ENCODE measurements at regions not wholly inside any gene's neighbourhood (a gene's known extent, or its start where the extent isn't known, plus 50 kb on each side); places are given as distances from the start of the nearest gene placed in this dataset.
A peak's percentile ranks its signal among the peaks of the same experiment; 100 is the strongest.

DNA sequence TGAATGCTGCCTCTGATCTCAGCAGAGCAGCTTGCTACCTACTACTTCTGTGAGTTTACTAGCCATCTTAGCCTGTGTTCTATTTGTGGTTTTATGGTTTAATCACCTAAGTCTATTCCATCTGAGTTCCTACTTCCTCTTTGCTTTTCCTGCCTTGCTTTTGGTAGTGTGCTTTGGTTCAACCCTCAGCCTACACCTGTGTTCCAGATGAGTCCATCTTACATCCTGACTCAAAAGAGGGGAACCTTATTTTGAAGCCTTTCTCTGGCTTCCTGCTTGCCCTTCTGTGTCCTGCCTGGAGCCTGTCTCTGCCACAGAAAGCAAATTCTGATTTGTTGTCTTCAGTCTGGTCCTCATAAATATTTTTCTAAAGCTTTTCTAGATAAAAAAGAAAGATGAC lies 530.3 kb upstream of the MEX3C start (continued):
- TF ChIP-seq, protein P1, sequence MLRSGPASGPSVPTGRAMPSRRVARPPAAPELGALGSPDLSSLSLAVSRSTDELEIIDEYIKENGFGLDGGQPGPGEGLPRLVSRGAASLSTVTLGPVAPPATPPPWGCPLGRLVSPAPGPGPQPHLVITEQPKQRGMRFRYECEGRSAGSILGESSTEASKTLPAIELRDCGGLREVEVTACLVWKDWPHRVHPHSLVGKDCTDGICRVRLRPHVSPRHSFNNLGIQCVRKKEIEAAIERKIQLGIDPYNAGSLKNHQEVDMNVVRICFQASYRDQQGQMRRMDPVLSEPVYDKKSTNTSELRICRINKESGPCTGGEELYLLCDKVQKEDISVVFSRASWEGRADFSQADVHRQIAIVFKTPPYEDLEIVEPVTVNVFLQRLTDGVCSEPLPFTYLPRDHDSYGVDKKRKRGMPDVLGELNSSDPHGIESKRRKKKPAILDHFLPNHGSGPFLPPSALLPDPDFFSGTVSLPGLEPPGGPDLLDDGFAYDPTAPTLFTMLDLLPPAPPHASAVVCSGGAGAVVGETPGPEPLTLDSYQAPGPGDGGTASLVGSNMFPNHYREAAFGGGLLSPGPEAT (IDR thresholded peaks at IDR 0.05; ENCODE audit: low read depth), result peak; percentile 44; the same call in 1 of the 2 replicates
- TF ChIP-seq YBX1 (IDR thresholded peaks at IDR 0.05) (no peak), CEBPB (IDR thresholded peaks at IDR 0.05; ENCODE audit: borderline replicate concordance in 1 of 2, low read depth in 2 of 2, low read length in 2 of 2) (no peak), SREBF1 (IDR thresholded peaks at IDR 0.05; ENCODE audit: low read length) (no peak), JUNB (IDR thresholded peaks at IDR 0.05) (no peak), CHD1 (IDR thresholded peaks at IDR 0.05; ENCODE audit: low read depth, low read length) (no peak), TCF12 (IDR thresholded peaks at IDR 0.05; ENCODE audit: low read depth, low read length) (peak; percentile 52; the same call in 1 of the 2 replicates), IRF4 (IDR thresholded peaks at IDR 0.05; ENCODE audit: low read depth, low read length) (peak; percentile 43; the same call in 1 of the 2 replicates), SRF (IDR thresholded peaks at IDR 0.05; ENCODE audit: low read depth in 2 of 2, low read length in 2 of 2) (peak in 1 of 2 experiments; percentile 54; a peak in 1 of 4 replicates), DPF2 (IDR thresholded peaks at IDR 0.05) (peak; percentile 72), MTA2 (IDR thresholded peaks at IDR 0.05; ENCODE audit: low read depth) (peak; percentile 50; the same call in 1 of the 2 replicates), BCL11A (IDR thresholded peaks at IDR 0.05; ENCODE audit: low read depth, low read length) (peak; percentile 21; the same call in 1 of the 2 replicates), POLR2A (IDR thresholded peaks at IDR 0.05; ENCODE audit: low read depth, low read length) (no peak), BHLHE40 (IDR thresholded peaks at IDR 0.05; ENCODE audit: borderline replicate concordance in 1 of 2, low read depth in 2 of 2, low read length in 1 of 2) (peak in 1 of 2 experiments; percentile 36; a peak in 1 of 4 replicates), STAT3 (IDR thresholded peaks at IDR 0.05; ENCODE audit: low read depth, low read length) (no peak), MEF2A (IDR thresholded peaks at IDR 0.05; ENCODE audit: insufficient read depth, low read depth, low read length) (peak; percentile 49; the same call in 1 of the 2 replicates), PAX5 (IDR thresholded peaks at IDR 0.05; ENCODE audit: borderline replicate concordance, low read depth, low read length) (peak; percentile 49; the same call in 1 of the 2 replicates), POU2F2 (IDR thresholded peaks at IDR 0.05; ENCODE audit: borderline replicate concordance, low read depth, low read length) (no peak)
- TF ChIP-seq, protein P2, sequence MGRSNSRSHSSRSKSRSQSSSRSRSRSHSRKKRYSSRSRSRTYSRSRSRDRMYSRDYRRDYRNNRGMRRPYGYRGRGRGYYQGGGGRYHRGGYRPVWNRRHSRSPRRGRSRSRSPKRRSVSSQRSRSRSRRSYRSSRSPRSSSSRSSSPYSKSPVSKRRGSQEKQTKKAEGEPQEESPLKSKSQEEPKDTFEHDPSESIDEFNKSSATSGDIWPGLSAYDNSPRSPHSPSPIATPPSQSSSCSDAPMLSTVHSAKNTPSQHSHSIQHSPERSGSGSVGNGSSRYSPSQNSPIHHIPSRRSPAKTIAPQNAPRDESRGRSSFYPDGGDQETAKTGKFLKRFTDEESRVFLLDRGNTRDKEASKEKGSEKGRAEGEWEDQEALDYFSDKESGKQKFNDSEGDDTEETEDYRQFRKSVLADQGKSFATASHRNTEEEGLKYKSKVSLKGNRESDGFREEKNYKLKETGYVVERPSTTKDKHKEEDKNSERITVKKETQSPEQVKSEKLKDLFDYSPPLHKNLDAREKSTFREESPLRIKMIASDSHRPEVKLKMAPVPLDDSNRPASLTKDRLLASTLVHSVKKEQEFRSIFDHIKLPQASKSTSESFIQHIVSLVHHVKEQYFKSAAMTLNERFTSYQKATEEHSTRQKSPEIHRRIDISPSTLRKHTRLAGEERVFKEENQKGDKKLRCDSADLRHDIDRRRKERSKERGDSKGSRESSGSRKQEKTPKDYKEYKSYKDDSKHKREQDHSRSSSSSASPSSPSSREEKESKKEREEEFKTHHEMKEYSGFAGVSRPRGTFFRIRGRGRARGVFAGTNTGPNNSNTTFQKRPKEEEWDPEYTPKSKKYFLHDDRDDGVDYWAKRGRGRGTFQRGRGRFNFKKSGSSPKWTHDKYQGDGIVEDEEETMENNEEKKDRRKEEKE (IDR thresholded peaks at IDR 0.05), result no peak
- TF ChIP-seq, protein P3, sequence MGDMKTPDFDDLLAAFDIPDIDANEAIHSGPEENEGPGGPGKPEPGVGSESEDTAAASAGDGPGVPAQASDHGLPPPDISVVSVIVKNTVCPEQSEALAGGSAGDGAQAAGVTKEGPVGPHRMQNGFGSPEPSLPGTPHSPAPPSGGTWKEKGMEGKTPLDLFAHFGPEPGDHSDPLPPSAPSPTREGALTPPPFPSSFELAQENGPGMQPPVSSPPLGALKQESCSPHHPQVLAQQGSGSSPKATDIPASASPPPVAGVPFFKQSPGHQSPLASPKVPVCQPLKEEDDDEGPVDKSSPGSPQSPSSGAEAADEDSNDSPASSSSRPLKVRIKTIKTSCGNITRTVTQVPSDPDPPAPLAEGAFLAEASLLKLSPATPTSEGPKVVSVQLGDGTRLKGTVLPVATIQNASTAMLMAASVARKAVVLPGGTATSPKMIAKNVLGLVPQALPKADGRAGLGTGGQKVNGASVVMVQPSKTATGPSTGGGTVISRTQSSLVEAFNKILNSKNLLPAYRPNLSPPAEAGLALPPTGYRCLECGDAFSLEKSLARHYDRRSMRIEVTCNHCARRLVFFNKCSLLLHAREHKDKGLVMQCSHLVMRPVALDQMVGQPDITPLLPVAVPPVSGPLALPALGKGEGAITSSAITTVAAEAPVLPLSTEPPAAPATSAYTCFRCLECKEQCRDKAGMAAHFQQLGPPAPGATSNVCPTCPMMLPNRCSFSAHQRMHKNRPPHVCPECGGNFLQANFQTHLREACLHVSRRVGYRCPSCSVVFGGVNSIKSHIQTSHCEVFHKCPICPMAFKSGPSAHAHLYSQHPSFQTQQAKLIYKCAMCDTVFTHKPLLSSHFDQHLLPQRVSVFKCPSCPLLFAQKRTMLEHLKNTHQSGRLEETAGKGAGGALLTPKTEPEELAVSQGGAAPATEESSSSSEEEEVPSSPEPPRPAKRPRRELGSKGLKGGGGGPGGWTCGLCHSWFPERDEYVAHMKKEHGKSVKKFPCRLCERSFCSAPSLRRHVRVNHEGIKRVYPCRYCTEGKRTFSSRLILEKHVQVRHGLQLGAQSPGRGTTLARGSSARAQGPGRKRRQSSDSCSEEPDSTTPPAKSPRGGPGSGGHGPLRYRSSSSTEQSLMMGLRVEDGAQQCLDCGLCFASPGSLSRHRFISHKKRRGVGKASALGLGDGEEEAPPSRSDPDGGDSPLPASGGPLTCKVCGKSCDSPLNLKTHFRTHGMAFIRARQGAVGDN (IDR thresholded peaks at IDR 0.05), result peak; percentile 65; the same call in 1 of the 2 replicates
- TF ChIP-seq, protein P4, sequence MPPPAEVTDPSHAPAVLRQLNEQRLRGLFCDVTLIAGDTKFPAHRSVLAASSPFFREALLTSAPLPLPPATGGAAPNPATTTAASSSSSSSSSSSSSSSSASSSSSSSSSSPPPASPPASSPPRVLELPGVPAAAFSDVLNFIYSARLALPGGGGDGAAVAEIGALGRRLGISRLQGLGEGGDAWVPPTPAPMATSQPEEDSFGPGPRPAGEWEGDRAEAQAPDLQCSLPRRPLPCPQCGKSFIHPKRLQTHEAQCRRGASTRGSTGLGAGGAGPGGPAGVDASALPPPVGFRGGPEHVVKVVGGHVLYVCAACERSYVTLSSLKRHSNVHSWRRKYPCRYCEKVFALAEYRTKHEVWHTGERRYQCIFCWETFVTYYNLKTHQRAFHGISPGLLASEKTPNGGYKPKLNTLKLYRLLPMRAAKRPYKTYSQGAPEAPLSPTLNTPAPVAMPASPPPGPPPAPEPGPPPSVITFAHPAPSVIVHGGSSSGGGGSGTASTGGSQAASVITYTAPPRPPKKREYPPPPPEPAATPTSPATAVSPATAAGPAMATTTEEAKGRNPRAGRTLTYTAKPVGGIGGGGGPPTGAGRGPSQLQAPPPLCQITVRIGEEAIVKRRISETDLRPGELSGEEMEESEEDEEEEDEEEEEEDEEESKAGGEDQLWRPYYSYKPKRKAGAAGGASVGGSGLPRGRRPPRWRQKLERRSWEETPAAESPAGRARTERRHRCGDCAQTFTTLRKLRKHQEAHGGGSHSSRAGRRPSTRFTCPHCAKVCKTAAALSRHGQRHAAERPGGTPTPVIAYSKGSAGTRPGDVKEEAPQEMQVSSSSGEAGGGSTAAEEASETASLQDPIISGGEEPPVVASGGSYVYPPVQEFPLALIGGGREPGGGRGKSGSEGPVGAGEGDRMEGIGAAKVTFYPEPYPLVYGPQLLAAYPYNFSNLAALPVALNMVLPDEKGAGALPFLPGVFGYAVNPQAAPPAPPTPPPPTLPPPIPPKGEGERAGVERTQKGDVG (CRISPR knock-in tag; IDR thresholded peaks at IDR 0.05), result no peak

All from GM12878 (cell line).